ENCODE measurements at regions not wholly inside any gene's neighbourhood (a gene's known extent, or its start where the extent isn't known, plus 50 kb on each side); places are given as distances from the start of the nearest gene placed in this dataset.

DNA sequence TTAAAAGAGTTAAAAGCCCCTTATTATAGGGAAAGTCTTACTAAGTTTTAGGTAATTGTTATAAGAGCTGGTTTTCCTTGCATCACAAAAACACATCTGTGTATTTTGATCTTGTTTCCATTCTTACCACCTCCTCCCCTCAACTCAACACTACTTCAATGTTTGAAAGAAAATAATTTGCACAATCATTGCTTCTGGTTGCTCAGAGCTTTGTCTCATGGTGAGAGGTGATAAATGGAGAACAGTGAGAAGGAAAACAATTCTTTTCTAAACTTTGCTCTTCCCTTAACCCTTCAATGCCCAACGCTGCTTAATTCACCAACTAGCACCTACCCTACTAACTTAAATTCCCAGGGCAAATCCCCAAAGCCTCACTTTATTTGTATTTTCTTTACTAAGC lies 268.1 kb upstream of the LINC00305 start:
- TF ChIP-seq BHLHE40 (IDR thresholded peaks at IDR 0.05; ENCODE audit: low read depth, low read length) = no peak
- no peak for TF ChIP-seq POLR2A (IDR thresholded peaks at IDR 0.05; ENCODE audit: low read length)
- TF ChIP-seq, protein P1, sequence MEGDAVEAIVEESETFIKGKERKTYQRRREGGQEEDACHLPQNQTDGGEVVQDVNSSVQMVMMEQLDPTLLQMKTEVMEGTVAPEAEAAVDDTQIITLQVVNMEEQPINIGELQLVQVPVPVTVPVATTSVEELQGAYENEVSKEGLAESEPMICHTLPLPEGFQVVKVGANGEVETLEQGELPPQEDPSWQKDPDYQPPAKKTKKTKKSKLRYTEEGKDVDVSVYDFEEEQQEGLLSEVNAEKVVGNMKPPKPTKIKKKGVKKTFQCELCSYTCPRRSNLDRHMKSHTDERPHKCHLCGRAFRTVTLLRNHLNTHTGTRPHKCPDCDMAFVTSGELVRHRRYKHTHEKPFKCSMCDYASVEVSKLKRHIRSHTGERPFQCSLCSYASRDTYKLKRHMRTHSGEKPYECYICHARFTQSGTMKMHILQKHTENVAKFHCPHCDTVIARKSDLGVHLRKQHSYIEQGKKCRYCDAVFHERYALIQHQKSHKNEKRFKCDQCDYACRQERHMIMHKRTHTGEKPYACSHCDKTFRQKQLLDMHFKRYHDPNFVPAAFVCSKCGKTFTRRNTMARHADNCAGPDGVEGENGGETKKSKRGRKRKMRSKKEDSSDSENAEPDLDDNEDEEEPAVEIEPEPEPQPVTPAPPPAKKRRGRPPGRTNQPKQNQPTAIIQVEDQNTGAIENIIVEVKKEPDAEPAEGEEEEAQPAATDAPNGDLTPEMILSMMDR (IDR thresholded peaks at IDR 0.05) = no peak
- no peak for TF ChIP-seq EP300 (IDR thresholded peaks at IDR 0.05)
- no peak for TF ChIP-seq HMGXB4 (CRISPR knock-in tag; IDR thresholded peaks at IDR 0.05; ENCODE audit: borderline replicate concordance)
- TF ChIP-seq, protein P2, sequence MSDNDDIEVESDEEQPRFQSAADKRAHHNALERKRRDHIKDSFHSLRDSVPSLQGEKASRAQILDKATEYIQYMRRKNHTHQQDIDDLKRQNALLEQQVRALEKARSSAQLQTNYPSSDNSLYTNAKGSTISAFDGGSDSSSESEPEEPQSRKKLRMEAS (IDR thresholded peaks at IDR 0.05) = no peak
- TF ChIP-seq JUNB (IDR thresholded peaks at IDR 0.05) = no peak
- no peak for TF ChIP-seq MAFK (IDR thresholded peaks at IDR 0.05; ENCODE audit: partially characterized antibody)
- TF ChIP-seq RFX5 (IDR thresholded peaks at IDR 0.05) = no peak
- TF ChIP-seq ZC3H11A (IDR thresholded peaks at IDR 0.05) = no peak
- TF ChIP-seq ZFP36 (IDR thresholded peaks at IDR 0.05; ENCODE audit: borderline replicate concordance, partially characterized antibody) = no peak
